GM21576 (cell line): ENCODE measurements at regions not wholly inside any gene's neighbourhood (a gene's known extent, or its start where the extent isn't known, plus 50 kb on each side); places are given as distances from the start of the nearest gene placed in this dataset.
"Not testable (repeated sequence)": the region's sequence is repeated elsewhere in the genome, so short reads cannot be mapped to it uniquely, and the experiment has no call there.

Source experiments
- ATAC-seq: cut with Tn5 transposase; IDR thresholded peaks from one replicate; pipeline ENCODE4 v1.9.1; 2021; ENCODE audit warnings: mild to moderate bottlenecking, moderate library complexity; ENCODE audit not compliant: unreplicated experiment

GRCh38 chr2:56940054-56940453, 756.3 kb downstream of the CCDC85A start:
- no peak for ATAC-seq

GRCh38 chr2:56952871-56953270, 769.1 kb downstream of the CCDC85A start:
- ATAC-seq: no peak

DNA sequence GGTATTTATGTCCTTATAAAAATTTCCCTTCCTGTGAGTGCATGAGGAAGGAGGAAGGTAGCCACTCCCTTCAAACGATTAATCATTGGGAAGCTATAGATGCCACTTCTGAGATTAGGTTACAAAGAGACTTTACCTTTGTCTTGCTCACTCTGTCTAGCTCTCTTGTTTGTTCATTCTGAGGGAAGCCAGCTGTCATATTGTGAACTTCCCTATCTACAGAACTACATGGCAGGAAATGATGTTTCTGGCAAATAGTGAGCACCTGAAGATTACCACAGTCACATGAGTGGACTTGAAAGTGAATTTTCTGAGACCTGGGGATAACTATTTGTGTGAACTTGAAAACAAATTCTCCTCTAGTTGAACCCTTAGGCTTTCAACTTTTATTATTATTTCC, 776.8 kb downstream of the CCDC85A start:
- no peak for ATAC-seq

DNA sequence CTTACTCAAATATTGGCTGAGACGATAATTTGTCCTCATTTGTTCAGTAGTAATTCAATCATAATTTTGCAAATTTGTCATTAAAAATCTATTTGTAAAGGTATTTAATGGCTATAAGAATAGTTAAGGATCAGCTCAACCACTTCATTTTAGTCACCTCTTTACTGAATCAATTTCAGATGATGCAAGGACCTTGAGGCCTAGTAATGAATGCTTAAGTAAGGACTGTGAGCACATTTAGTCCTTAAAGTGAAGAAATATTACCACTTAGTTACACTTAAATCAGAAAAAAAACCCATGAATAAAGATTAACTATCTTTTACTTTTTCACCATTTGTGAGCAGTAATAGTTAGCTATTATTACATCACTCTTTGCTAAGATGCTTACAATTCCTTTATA, 778.9 kb downstream of the CCDC85A start:
- no peak for ATAC-seq

DNA sequence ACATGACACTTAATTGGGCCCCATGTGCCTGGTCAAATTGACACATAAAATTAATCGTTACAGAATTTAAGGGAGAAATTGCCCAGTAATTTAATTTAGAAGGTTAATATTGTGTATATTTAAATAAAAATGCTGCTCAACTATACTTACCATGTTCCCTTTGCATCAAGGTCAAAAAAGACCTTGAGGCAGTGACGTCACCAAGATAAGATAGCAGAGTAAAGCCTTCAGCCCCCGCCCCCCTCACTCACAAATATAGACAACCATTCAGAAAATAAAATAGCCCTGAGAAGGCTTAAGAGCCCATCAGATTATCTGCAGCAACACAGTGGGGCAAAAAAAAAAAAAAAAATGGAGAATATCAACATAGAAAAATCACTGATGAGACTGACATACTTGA, 785.7 kb downstream of the CCDC85A start:
- no peak for ATAC-seq

DNA sequence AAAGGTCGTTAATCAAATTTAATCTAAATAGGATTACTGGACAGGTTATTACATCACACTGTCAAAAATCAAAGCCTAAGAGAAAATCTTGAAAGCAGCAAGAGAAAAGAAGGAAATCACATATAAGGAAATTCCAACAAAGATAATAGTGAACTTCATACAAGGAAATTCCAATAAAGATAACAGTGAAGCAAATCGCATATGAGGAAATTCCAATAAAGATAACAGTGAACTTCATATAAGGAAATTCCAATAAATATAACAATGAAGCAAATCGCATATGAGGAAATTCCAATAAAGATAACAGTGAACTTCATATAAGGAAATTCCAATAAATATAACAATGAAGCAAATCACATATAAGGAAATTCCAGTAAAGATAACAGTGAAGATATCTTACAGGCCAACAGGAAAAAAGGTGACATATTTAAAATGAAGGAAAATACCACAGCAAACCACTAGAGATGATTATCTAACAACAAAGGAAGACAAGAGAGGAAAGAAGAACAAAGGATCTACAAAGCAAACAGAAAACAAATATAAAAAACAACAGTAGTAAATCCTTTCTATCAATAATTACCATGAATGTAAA, 787.7 kb downstream of the CCDC85A start:
- ATAC-seq: no peak

DNA sequence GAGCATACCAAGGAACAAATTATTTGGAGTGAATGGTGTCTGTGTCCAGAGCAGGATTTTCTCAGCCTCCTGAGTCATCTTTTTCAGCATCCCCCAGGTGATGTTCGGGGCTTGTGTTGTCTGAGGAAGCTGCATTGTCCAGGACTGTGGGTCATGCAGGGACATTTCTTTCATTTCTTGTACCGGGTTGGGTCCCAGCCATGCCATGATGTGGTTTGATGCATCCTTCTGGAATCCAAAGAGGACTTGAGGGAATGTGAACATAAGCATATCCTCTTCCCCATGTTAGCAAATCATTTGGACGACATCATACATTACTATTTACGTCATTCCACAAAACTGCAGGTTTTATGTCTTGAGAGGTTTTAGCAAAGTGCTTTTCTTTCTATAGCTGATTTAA, 797.8 kb downstream of the CCDC85A start:
- ATAC-seq: no peak

GRCh38 chr2:56985609-56986008, 801.8 kb downstream of the CCDC85A start:
- no peak for ATAC-seq

DNA sequence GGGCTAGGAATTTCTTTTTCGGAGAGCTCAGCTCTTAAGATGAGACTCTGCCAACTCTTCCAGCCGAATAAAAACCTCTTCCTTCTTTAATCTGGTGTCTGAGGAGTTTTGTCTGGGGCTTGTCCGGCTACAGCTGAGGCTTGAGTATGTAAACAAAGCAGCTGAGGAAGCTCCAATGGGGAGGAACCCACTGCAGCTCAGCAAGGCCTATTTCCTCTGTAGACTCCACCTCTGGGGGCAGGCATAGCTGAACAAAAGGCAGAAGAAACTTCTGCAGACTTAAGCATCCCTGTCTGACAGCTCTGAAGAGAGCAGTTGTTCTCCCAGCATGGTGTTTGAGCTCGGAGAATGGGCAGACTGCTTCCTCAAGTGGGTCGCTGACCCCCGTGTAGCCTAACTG, 838.7 kb downstream of the CCDC85A start:
- no peak for ATAC-seq

DNA sequence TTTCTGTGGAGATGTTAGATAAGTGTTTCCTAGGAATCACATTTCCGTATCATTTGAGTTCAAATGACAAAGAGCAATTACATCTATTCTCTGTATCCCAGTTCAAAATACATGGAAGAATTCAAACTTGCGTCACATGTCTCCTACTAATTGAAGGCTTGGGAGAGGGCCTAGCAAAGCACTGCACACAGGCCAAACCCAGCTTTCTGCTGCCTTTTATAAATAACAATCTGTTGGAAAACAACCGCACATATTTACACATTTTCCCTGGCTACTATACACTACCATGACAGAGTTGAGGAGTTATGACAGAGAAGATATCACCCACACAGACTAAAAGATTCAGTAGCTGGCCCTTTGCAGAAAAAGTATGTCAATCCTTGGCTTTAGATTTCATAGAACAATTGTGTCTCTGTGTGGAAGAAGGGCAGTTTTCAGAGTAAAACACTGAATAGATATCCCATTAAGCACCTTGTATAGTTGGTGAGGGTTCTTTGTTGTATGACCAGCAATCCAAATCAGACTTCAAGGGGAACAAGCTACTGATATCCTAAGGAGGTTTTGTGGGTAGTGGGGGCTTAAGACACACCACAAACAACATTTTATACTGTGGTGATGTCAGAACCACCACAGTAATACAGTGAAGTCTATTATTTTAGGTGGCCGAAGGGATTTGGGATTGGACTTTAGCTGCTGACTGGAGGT, 861.3 kb downstream of the CCDC85A start:
- ATAC-seq: no peak

DNA sequence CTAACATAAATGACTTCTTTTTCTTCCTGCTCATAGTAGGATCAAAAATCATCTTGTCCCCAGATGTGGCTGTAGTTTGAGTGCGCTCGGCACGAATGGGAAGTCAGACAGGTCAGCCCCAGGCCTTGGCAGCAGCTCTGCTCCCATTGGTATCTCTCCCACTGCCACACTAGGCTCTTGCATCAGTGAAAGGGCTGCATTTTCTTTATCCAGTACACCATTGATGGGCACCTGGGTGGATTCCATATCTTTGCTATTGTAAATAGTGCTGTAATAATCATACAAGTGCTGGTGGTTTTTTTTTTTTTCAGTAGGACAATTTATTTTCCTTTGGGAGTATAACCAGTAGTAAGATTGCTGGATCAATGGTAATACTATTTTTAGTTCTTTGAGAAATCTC, 865.5 kb downstream of the CCDC85A start:
- no peak for ATAC-seq

DNA sequence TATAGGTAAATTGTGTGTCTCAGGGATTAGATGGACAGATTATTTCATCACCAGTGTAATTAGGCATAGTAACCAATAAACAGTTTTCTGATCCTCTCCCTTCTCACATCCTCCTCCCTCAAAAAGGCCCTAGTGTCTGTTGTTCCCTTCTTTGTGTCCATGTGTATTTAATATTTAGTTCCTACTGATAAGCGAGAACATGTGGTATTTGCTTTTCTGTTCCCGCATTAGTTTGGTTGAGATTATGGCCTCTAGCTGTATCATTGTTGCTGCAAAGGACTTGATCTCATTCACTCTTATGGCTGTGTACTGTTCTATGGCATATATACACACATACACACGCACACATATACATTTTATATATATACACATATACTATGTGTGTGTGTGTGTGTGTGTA, 866.2 kb downstream of the CCDC85A start:
- ATAC-seq: no peak

- not testable (repeated sequence) for ATAC-seq
Measured at GRCh38 chr2:57066301-57066700, 882.5 kb downstream of the CCDC85A start.

DNA sequence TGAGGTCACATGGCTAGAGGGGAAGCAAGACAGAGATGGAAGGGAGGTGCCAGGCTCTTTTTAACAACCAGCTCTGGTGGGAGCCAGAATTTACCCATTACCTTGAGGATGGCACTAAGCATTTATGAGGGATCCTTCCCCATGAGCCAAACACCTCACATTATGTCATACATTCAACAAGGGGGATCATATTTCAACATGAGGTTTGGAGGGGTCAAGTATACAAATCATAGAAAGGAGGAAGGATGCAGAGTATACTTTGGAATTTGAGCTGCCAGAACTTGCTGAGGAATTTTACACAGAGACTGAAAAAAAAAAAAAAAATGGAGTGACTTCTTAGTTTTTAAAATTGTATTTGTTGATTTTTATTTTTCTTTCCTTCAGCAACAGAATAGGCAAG, 891.4 kb downstream of the CCDC85A start:
- ATAC-seq: no peak

DNA sequence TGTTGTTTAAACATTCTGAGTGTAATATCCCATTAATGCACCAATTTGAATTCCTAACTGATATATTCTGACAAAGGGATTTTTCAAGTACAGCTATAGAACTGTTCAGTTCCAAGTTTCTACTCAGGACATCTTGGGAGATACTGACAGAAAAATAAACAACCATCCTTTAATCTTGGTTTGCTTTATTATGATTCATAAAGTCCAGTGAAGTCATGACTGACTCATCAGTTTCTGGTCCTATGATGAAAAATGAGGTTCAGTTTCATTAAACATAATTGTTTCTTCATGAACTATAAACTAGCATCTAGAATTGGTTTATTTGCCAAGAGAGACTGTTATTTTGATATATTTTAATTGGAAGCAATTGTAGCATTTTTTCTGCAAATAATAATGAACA, 896.2 kb downstream of the CCDC85A start:
- no peak for ATAC-seq

DNA sequence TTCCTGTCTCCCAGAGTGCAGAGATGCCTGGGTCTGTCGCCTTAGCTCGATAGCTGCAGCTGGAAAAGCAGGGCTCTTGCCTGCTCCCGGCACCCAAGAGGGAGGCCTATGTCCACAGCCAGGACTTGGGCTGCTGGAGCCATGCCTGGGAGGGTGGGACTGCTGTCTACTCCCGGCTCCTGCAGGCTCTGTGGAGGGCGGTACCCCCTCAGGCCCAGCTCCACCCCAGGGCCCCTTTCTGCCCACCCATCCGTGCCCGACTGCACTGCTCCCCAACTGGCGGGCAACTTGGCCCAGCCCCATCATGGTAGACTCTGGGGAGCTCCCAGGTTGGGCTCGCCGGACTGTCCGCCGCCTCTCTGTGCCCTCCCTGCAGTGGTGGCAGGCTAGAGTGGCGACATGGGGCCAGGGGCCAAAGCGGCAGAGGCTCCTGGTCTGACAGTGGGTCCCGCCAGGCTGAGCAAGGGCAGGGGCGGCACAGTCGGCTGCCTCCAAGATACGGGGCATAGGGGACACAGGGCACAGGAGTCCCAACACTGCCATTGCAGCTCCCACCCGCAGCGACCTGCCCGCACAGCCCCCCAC, 901.0 kb downstream of the CCDC85A start:
- ATAC-seq: no peak

GRCh38 chr2:57093020-57093419, 909.2 kb downstream of the CCDC85A start:
- ATAC-seq: no peak

GRCh38 chr2:57097855-57098254, 914.1 kb downstream of the CCDC85A start:
- ATAC-seq: no peak

DNA sequence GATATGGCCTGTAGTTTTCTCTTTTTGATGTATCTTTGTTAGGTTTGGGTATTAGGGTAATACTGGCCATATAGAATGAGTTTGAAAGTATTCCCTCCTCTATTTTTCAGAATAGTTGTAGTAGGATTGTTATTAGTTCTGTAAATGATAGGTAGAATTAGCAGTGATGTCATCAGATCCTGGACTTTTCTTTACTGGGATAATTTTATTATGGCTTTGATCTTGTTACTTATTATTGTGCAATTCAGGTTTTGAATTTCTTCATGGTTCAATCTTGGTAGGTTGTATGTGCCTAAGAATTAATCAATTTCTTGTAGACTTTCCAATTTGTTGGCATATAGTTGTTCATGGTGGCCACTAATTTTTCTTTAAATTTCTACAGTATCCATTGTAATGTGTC, 916.6 kb downstream of the CCDC85A start:
- ATAC-seq: no peak

DNA sequence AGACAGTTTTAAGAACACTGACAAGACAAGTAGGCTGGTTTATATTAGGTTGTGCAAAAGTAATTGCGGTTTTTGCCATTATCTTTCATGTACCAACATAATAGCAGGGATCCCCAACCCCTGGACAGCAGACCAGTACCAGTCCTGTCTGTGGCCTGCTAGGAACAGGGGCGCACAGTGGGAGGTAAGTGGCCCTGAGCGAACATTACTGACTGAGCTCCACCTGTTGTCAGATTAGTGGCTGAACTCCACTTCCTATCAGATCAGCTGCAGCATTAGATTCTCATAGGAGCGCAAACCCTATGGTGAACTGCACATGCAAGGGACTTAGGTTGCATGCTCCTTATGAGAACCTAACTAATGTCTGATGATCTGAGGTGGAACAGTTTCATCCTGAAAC, 921.9 kb downstream of the CCDC85A start:
- no peak for ATAC-seq

GRCh38 chr2:57107353-57107752, 923.6 kb downstream of the CCDC85A start:
- ATAC-seq: no peak

DNA sequence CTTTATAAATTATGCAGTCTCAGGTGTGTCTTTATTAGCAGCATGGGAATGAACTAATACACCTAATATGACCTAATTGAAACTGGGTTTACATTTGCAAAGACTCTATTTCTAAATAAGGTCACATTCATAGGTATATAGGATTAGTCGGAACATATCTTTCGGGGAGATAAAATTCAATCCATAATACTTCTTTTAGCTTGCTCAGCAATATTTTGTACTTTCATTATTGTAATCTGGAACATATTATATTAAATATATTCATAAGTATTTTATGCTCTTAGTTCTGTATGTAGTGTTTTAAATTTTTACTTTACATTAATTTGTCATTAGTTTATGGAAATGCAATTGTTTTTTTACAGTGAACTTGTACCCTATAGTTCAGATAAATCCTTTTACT, 927.7 kb downstream of the CCDC85A start:
- ATAC-seq: no peak

DNA sequence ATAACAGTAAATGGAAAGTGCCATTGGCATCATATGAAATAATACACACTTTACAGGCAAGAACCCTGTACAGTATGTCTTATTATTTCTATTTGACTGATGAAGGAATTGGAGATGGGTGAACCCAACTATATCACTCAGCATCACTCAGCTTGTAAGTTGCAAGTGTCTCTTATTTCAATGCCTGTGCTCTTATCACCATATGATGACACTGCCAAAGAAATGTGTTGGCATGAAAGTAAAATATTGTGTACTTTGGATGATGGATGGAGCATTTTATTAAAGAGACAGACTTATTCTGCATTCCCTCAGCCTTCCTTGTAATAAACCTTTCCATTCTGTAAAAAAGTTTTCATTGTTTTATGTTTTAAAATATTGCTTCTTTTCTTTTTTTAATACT, 927.5 kb upstream of the VRK2 start:
- ATAC-seq: no peak
